HG03139 (cell line): ENCODE measurements at regions not wholly inside any gene's neighbourhood (a gene's known extent, or its start where the extent isn't known, plus 50 kb on each side); places are given as distances from the start of the nearest gene placed in this dataset.
"Not testable (repeated sequence)": the region's sequence is repeated elsewhere in the genome, so short reads cannot be mapped to it uniquely, and the experiment has no call there.

Experiments used
- ATAC-seq: cut with Tn5 transposase; IDR thresholded peaks from one replicate; pipeline ENCODE4 v1.9.1; 2021; ENCODE audit not compliant: unreplicated experiment

GRCh38 chr13:110809871-110810486, 96.5 kb downstream of the ING1 start:
- ATAC-seq = no peak

- no peak for ATAC-seq
Measured at GRCh38 chr13:110811008-110811720, 97.7 kb downstream of the ING1 start.

GRCh38 chr13:110811771-110812120, 98.2 kb downstream of the ING1 start:
- ATAC-seq = no peak

- no peak for ATAC-seq
Measured at GRCh38 chr13:110812121-110812868, 98.8 kb downstream of the ING1 start.

- ATAC-seq = no peak
Measured at GRCh38 chr13:110812869-110813645, 99.6 kb downstream of the ING1 start.

- ATAC-seq = no peak
Measured at GRCh38 chr13:110813646-110814624, 100.4 kb downstream of the ING1 start.

- ATAC-seq = no peak
Measured at GRCh38 chr13:110815471-110816204, 99.2 kb downstream of the ANKRD10 start.

- no peak for ATAC-seq
Measured at GRCh38 chr13:110816500-110816899, 98.4 kb downstream of the ANKRD10 start.

GRCh38 chr13:110817143-110817542, 97.7 kb downstream of the ANKRD10 start:
- no peak for ATAC-seq

GRCh38 chr13:110818747-110819146, 96.1 kb downstream of the ANKRD10 start:
- ATAC-seq = no peak

- peak; percentile 90 for ATAC-seq
Measured at GRCh38 chr13:110819203-110820014, 95.5 kb downstream of the ANKRD10 start.

GRCh38 chr13:110820322-110820721, 94.5 kb downstream of the ANKRD10 start:
- ATAC-seq = no peak

- not testable (repeated sequence) for ATAC-seq
Measured at GRCh38 chr13:110821837-110822668, 92.8 kb downstream of the ANKRD10 start.

- ATAC-seq = no peak
Measured at GRCh38 chr13:110822669-110822945, 92.3 kb downstream of the ANKRD10 start.

- ATAC-seq = no peak
Measured at GRCh38 chr13:110824702-110825300, 90.1 kb downstream of the ANKRD10 start.

GRCh38 chr13:110825516-110825915, 89.4 kb downstream of the ANKRD10 start:
- no peak for ATAC-seq

- ATAC-seq = no peak
Measured at GRCh38 chr13:110826101-110826500, 88.8 kb downstream of the ANKRD10 start.
